Mammary epithelial cell (primary cell): ENCODE measurements at regions not wholly inside any gene's neighbourhood (a gene's known extent, or its start where the extent isn't known, plus 50 kb on each side); places are given as distances from the start of the nearest gene placed in this dataset.

Experiments used
- CTCF ChIP-seq, 2 donors: IDR thresholded peaks in 1 of 2; conservative IDR thresholded peaks in 1 of 2; 2 replicates each; pipeline ENCODE4 v1.5.1; 2011 to 2012; ENCODE audit warnings: inconsistent platforms in 2 of 2, low read length in 2 of 2, mild to moderate bottlenecking in 2 of 2, control low read depth in 1 of 2, low read depth in 1 of 2; ENCODE audit not compliant: insufficient read depth in 1 of 2; ENCODE audit errors: extremely low read depth in 1 of 2
- EZH2 ChIP-seq: IDR thresholded peaks from 2 replicates; pipeline ENCODE4 v1.6.1; 2012; ENCODE audit warnings: low read length, inconsistent platforms, borderline replicate concordance

- TF ChIP-seq CTCF (conservative IDR thresholded peaks at IDR 0.05 in 1 of 2, IDR thresholded peaks at IDR 0.05 in 1 of 2; ENCODE audit: extremely low read depth in 1 of 2, insufficient read depth in 1 of 2, low read depth in 1 of 2, low read length in 2 of 2) = no peak
- no peak for TF ChIP-seq EZH2
Observed at GRCh38 chr9:21679432-21679831, 123.0 kb upstream of the MTAP start.
